GM12878 (cell line): ENCODE measurements at regions not wholly inside any gene's neighbourhood (a gene's known extent, or its start where the extent isn't known, plus 50 kb on each side); places are given as distances from the start of the nearest gene placed in this dataset.

ENCODE experiments used
- IRF5 ChIP-seq: fragments of 450-650 bp; IDR thresholded peaks from 2 replicates; pipeline ENCODE4 v1.6.1; 2017; ENCODE audit warnings: borderline replicate concordance
- JUNB ChIP-seq: IDR thresholded peaks from 2 replicates; pipeline ENCODE4 v1.6.1; 2016; ENCODE audit warnings: antibody characterized with exemption, mild to moderate bottlenecking
- MEF2B ChIP-seq: fragments of 450-650 bp; IDR thresholded peaks from 2 replicates; pipeline ENCODE4 v1.6.1; 2018; ENCODE audit warnings: mild to moderate bottlenecking, moderate library complexity; ENCODE audit not compliant: partially characterized antibody, poor library complexity, severe bottlenecking
- MLLT1 ChIP-seq: fragments of 450-650 bp; IDR thresholded peaks from 2 replicates; pipeline ENCODE4 v1.6.1; 2016; ENCODE audit warnings: mild to moderate bottlenecking
- NBN ChIP-seq: fragments of 450-650 bp; IDR thresholded peaks from 2 replicates; pipeline ENCODE4 v1.6.1; 2016
- NFYB ChIP-seq: IDR thresholded peaks from 2 replicates; pipeline ENCODE4 v1.6.1; 2011; ENCODE audit warnings: low read depth, mild to moderate bottlenecking, low read length, improper control_type of control experiment, moderate library complexity; ENCODE audit not compliant: insufficient read depth
- PAX5 ChIP-seq: IDR thresholded peaks from 2 replicates; pipeline ENCODE4 v1.6.1; 2011; ENCODE audit warnings: low read depth, low read length, borderline replicate concordance
- SMC3 ChIP-seq: IDR thresholded peaks from 2 replicates; pipeline ENCODE4 v1.6.1; 2011; ENCODE audit warnings: low read length, improper control_type of control experiment, borderline replicate concordance
- SRF ChIP-seq, 2 experiments: IDR thresholded peaks; 2 replicates each; pipeline ENCODE4 v1.6.1; 2011; ENCODE audit warnings: low read depth in 2 of 2, low read length in 2 of 2, mild to moderate bottlenecking in 1 of 2, moderate library complexity in 1 of 2
- TF ChIP-seq, protein P1 (sequence below): IDR thresholded peaks from 2 replicates; pipeline ENCODE4 v1.6.1; 2012; ENCODE audit warnings: mild to moderate bottlenecking, low read depth, low read length
- TF ChIP-seq, protein P2 (sequence below): fragments of 450-650 bp; IDR thresholded peaks from 2 replicates; pipeline ENCODE4 v1.6.1; 2016; ENCODE audit warnings: mild to moderate bottlenecking, moderate library complexity, borderline replicate concordance
- TF ChIP-seq, protein P3 (sequence below): fragments of 150-350 bp; IDR thresholded peaks from 2 replicates; pipeline ENCODE4 v1.6.1; 2014; ENCODE audit warnings: mild to moderate bottlenecking, low read depth, low read length
- TF ChIP-seq, protein P4 (sequence below): IDR thresholded peaks from 2 replicates; pipeline ENCODE4 v1.6.1; 2011; ENCODE audit warnings: low read depth, mild to moderate bottlenecking, low read length, moderate library complexity, borderline replicate concordance; ENCODE audit errors: extremely low read depth

DNA sequence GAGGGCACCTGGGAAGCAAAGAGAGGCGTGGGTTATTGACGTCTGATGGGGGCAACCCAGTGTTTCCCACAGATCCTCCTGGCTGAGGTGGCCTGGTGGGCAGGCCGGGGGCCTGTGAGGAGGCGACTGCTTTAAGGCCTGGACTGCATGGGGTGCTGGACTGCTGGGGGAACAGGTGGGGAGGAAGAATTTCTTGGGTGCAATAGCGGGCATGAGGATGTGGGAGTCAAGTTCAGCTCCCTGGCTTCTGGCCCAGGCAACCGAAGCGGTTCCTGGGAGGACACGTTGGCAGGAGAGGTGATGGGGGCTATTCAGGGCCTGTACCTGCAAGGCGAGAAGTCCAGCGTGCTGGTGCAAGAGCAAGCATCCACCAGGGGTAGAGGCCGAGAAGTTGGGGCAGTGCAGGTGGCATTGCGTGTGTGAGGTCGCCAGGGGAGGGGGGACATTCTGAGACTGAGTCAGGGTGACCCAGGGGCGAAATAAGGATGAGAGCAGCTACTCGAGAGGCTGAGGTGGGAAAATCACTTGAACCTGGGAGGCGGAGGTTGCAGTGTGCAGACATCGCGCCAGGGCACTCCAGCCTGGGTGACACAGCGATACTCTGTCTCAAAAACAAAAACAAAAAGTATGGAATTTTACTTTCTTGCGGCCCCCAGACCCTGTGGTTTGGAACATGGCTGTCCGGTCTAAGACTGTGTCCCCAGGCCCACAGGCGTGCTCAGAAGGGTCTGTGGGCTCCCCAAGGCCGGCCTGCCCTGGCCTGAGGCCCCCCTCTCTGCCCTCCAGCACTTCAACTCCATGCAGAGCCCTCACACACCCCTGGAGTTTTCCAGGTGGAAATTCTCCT, 53.6 kb upstream of the ELN start (continued):
- TF ChIP-seq, protein P1, sequence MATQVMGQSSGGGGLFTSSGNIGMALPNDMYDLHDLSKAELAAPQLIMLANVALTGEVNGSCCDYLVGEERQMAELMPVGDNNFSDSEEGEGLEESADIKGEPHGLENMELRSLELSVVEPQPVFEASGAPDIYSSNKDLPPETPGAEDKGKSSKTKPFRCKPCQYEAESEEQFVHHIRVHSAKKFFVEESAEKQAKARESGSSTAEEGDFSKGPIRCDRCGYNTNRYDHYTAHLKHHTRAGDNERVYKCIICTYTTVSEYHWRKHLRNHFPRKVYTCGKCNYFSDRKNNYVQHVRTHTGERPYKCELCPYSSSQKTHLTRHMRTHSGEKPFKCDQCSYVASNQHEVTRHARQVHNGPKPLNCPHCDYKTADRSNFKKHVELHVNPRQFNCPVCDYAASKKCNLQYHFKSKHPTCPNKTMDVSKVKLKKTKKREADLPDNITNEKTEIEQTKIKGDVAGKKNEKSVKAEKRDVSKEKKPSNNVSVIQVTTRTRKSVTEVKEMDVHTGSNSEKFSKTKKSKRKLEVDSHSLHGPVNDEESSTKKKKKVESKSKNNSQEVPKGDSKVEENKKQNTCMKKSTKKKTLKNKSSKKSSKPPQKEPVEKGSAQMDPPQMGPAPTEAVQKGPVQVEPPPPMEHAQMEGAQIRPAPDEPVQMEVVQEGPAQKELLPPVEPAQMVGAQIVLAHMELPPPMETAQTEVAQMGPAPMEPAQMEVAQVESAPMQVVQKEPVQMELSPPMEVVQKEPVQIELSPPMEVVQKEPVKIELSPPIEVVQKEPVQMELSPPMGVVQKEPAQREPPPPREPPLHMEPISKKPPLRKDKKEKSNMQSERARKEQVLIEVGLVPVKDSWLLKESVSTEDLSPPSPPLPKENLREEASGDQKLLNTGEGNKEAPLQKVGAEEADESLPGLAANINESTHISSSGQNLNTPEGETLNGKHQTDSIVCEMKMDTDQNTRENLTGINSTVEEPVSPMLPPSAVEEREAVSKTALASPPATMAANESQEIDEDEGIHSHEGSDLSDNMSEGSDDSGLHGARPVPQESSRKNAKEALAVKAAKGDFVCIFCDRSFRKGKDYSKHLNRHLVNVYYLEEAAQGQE: no peak
- TF ChIP-seq JUNB: no peak
- TF ChIP-seq MLLT1: no peak
- TF ChIP-seq, protein P2, sequence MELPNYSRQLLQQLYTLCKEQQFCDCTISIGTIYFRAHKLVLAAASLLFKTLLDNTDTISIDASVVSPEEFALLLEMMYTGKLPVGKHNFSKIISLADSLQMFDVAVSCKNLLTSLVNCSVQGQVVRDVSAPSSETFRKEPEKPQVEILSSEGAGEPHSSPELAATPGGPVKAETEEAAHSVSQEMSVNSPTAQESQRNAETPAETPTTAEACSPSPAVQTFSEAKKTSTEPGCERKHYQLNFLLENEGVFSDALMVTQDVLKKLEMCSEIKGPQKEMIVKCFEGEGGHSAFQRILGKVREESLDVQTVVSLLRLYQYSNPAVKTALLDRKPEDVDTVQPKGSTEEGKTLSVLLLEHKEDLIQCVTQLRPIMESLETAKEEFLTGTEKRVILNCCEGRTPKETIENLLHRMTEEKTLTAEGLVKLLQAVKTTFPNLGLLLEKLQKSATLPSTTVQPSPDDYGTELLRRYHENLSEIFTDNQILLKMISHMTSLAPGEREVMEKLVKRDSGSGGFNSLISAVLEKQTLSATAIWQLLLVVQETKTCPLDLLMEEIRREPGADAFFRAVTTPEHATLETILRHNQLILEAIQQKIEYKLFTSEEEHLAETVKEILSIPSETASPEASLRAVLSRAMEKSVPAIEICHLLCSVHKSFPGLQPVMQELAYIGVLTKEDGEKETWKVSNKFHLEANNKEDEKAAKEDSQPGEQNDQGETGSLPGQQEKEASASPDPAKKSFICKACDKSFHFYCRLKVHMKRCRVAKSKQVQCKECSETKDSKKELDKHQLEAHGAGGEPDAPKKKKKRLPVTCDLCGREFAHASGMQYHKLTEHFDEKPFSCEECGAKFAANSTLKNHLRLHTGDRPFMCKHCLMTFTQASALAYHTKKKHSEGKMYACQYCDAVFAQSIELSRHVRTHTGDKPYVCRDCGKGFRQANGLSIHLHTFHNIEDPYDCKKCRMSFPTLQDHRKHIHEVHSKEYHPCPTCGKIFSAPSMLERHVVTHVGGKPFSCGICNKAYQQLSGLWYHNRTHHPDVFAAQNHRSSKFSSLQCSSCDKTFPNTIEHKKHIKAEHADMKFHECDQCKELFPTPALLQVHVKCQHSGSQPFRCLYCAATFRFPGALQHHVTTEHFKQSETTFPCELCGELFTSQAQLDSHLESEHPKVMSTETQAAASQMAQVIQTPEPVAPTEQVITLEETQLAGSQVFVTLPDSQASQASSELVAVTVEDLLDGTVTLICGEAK: no peak
- no peak for TF ChIP-seq IRF5
- TF ChIP-seq SRF (IDR thresholded peaks at IDR 0.05; ENCODE audit: low read depth in 2 of 2, low read length in 2 of 2): no peak
- TF ChIP-seq NBN: no peak
- TF ChIP-seq MEF2B: no peak
- TF ChIP-seq, protein P3, sequence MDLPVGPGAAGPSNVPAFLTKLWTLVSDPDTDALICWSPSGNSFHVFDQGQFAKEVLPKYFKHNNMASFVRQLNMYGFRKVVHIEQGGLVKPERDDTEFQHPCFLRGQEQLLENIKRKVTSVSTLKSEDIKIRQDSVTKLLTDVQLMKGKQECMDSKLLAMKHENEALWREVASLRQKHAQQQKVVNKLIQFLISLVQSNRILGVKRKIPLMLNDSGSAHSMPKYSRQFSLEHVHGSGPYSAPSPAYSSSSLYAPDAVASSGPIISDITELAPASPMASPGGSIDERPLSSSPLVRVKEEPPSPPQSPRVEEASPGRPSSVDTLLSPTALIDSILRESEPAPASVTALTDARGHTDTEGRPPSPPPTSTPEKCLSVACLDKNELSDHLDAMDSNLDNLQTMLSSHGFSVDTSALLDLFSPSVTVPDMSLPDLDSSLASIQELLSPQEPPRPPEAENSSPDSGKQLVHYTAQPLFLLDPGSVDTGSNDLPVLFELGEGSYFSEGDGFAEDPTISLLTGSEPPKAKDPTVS: no peak
- TF ChIP-seq SMC3: no peak
- TF ChIP-seq, protein P4, sequence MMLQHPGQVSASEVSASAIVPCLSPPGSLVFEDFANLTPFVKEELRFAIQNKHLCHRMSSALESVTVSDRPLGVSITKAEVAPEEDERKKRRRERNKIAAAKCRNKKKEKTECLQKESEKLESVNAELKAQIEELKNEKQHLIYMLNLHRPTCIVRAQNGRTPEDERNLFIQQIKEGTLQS: no peak
- TF ChIP-seq NFYB: no peak
- no peak for TF ChIP-seq PAX5
